ENCODE measurements at regions not wholly inside any gene's neighbourhood (a gene's known extent, or its start where the extent isn't known, plus 50 kb on each side); places are given as distances from the start of the nearest gene placed in this dataset.

DNA sequence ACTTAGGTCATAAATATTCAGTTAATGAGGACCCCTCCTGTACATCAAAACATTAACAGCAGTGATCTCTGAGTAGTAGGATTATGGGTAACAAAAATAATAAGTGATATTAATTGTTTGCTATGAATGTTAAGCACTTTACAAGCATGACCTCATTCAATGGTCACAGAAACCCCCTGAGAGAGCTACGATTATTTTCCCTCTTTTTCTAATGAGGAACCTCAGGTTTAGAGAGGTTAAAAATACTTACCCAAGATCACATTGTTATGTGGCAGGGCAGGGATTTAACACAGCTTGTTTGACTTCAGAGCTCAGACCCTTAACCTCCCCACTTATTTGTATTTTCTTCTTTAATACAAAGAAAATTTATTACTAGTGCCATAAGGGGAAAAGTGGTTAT is 228.2 kb downstream of the TBL1XR1 start:
- intact Hi-C loops (cut with micrococcal nuclease): no loop called here
- H3K9me3 Mint-ChIP-seq: no peaks in the 10 kb centered on the region
- H3K4me1 Mint-ChIP-seq (ENCODE audit: low read depth): peaks cover 8% of the 10 kb centered on the region
- H3K4me3 Mint-ChIP-seq: no peak overlapping the region
- H3K36me3 Mint-ChIP-seq (ENCODE audit: low read depth): no peaks in the 10 kb centered on the region
- peaks cover 3% of the 10 kb centered on the region for H3K27me3 Mint-ChIP-seq (ENCODE audit: insufficient read depth)
- no peak for DNase-seq (ENCODE audit: low spot score)
- no peak overlapping the region for H3K27ac Mint-ChIP-seq

GRCh38 chr3:176968631-176969030 is 228.7 kb downstream of the TBL1XR1 start:
- Mint-ChIP-seq H3K27ac (no peak overlapping the region), H3K9me3 (no peaks in the 10 kb centered on the region), H3K36me3 (ENCODE audit: low read depth) (no peaks in the 10 kb centered on the region), H3K27me3 (ENCODE audit: insufficient read depth) (peaks cover 3% of the 10 kb centered on the region), H3K4me3 (no peak overlapping the region), H3K4me1 (ENCODE audit: low read depth) (peaks cover 8% of the 10 kb centered on the region)
- intact Hi-C loops (cut with micrococcal nuclease): no loop called here
- DNase-seq (ENCODE audit: low spot score): no peak

DNA sequence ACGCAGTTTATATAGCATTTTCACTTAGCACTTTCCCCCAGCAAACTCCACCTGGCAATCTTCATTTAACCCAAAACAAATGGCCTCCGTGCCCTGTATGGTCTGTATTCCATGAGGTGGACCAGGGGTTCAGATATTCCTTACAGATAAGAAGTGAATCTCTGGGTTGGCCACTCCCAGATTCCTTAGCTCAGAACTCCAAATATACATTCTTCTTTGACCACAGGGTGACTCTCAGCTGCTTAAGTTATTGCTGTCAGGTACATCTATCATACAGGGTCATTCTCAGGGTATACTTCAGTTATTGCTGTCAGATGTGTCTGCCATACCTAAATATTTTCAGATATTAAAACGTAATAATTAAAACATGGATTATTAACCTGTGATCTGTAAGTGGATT is 229.8 kb downstream of the TBL1XR1 start:
- peaks cover 8% of the 10 kb centered on the region for H3K4me1 Mint-ChIP-seq (ENCODE audit: low read depth)
- no peaks in the 10 kb centered on the region for H3K36me3 Mint-ChIP-seq (ENCODE audit: low read depth)
- no peak for DNase-seq (ENCODE audit: low spot score)
- no peak overlapping the region for H3K4me3 Mint-ChIP-seq
- intact Hi-C loops (cut with micrococcal nuclease): no loop called here
- no peaks in the 10 kb centered on the region for H3K9me3 Mint-ChIP-seq
- H3K27ac Mint-ChIP-seq: no peak overlapping the region
- H3K27me3 Mint-ChIP-seq (ENCODE audit: insufficient read depth): peaks cover 9% of the 10 kb centered on the region

- no peaks in the 10 kb centered on the region for H3K36me3 Mint-ChIP-seq (ENCODE audit: low read depth)
- intact Hi-C loops (cut with micrococcal nuclease): no loop called here
- no peak for DNase-seq (ENCODE audit: low spot score)
- H3K27ac Mint-ChIP-seq: no peak overlapping the region
- no peaks in the 10 kb centered on the region for H3K4me1 Mint-ChIP-seq (ENCODE audit: low read depth)
- H3K9me3 Mint-ChIP-seq: no peaks in the 10 kb centered on the region
- H3K27me3 Mint-ChIP-seq (ENCODE audit: insufficient read depth): peaks cover 12% of the 10 kb centered on the region
- H3K4me3 Mint-ChIP-seq: no peak overlapping the region
These were observed 232.6 kb downstream of the TBL1XR1 start for GRCh38 chr3:176964661-176965060.

- DNase-seq (ENCODE audit: low spot score): no peak
- no peaks in the 10 kb centered on the region for H3K36me3 Mint-ChIP-seq (ENCODE audit: low read depth)
- no peaks in the 10 kb centered on the region for H3K9me3 Mint-ChIP-seq
- intact Hi-C loops (cut with micrococcal nuclease): no loop called here
- no peaks in the 10 kb centered on the region for H3K4me1 Mint-ChIP-seq (ENCODE audit: low read depth)
- no peak overlapping the region for H3K27ac Mint-ChIP-seq
- peaks cover 14% of the 10 kb centered on the region for H3K27me3 Mint-ChIP-seq (ENCODE audit: insufficient read depth)
- H3K4me3 Mint-ChIP-seq: no peak overlapping the region
These were observed 235.4 kb downstream of the TBL1XR1 start for GRCh38 chr3:176961916-176962315.

DNA sequence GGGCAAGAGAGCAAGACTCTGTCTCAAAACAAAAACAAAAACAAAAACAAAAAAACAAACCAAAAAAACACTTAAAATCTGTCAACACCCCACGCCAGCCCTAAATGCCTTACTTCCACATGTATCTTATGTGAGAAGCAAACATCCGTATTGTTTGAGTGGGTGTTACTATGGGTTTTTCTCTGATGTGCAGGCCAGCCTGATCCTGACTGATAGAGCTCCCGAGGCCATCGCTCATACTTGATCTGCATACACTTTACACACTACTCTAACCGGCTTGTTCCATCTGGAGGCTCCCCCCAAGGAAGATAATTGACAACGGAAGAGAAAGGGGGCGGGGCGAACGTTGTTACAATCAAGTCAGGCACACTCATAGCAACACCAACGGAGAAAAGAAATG is 237.4 kb downstream of the TBL1XR1 start:
- Mint-ChIP-seq H3K36me3 (ENCODE audit: low read depth) (no peaks in the 10 kb centered on the region), H3K27ac (no peak overlapping the region), H3K9me3 (no peaks in the 10 kb centered on the region), H3K27me3 (ENCODE audit: insufficient read depth) (peaks cover 13% of the 10 kb centered on the region), H3K4me1 (ENCODE audit: low read depth) (no peaks in the 10 kb centered on the region), H3K4me3 (no peak overlapping the region)
- DNase-seq (ENCODE audit: low spot score): no peak
- intact Hi-C loops (cut with micrococcal nuclease): no loop called here

DNA sequence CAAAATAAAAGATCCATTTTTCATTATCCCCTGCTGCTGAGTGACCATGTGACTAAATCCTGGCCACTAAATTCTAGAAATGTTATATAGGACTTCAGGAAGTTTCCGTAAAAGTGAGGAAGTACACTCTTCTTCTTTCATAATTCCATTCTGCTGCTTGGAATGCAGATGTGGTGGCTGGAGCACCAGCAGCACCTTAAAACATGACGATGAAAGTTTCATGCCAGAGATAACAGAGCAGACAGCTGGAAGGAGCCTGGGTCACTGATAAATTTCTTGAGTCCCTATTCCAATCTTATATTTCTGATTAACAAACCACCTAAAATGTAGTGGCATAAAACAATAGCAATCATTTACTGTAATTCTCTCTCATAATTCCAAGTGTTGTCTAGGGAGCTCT is 238.7 kb downstream of the TBL1XR1 start:
- DNase-seq (ENCODE audit: low spot score): no peak

GRCh38 chr3:176954517-176954916 is 242.8 kb downstream of the TBL1XR1 start:
- Mint-ChIP-seq H3K4me3 (no peak overlapping the region), H3K27me3 (ENCODE audit: insufficient read depth) (peaks cover 4% of the 10 kb centered on the region)
- intact Hi-C loops (cut with micrococcal nuclease): no loop called here

More for the DNA sequence above, 238.7 kb downstream of the TBL1XR1 start:
- intact Hi-C loops (cut with micrococcal nuclease): no loop called here
- no peaks in the 10 kb centered on the region for H3K36me3 Mint-ChIP-seq (ENCODE audit: low read depth)
- H3K4me1 Mint-ChIP-seq (ENCODE audit: low read depth): no peaks in the 10 kb centered on the region
- no peak overlapping the region for H3K4me3 Mint-ChIP-seq
- peaks cover 12% of the 10 kb centered on the region for H3K27me3 Mint-ChIP-seq (ENCODE audit: insufficient read depth)
- no peaks in the 10 kb centered on the region for H3K9me3 Mint-ChIP-seq
- no peak overlapping the region for H3K27ac Mint-ChIP-seq

DNA sequence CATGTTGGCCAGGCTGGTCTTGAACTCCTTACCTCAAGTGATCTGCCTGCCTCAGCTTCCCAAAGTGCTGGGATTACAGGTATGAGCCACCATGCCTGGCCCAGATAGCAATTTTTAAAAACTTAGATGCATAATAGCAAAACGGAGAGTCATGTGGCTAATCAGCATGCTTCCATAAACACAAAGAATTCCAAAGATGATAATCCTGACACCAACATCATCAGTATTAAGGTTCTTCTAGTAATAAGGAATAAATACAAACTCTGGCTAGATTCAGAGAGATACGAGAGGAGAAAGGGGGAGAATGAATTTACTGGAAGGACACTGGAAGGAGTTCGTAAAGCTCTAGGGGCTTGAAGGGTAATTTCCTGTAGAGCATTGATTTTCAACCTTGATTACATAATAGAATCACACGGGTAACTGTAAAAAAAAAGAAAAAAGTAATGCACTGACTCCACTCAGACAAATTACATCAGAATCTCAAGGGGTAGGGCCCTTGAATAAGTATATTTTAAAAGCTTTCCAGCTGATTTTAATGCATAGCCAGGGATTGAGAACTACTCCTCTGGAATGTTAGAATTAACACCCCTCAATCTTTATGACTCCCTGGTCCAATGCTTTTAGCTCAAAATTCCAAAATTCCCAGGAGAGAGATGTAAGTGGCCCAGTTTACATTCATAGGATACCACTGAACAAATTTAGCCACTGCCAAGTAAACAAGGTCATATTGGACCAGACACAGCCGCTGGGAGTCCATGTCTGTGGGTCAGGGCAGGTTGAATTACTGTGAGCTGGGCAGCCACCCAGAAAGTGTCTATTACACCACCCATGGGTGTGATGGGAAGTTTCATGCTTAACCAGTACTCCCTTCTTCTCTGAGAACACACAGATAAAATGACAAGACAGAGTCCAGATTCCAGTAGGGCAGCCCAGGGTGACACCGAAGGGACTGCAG is 243.9 kb downstream of the TBL1XR1 start:
- Mint-ChIP-seq H3K36me3 (ENCODE audit: low read depth) (no peaks in the 10 kb centered on the region), H3K27me3 (ENCODE audit: insufficient read depth) (peaks cover 2% of the 10 kb centered on the region), H3K4me1 (ENCODE audit: low read depth) (no peaks in the 10 kb centered on the region)

More at GRCh38 chr3:176954517-176954916, 242.8 kb downstream of the TBL1XR1 start:
- Mint-ChIP-seq H3K27ac (no peak overlapping the region), H3K9me3 (no peaks in the 10 kb centered on the region), H3K36me3 (ENCODE audit: low read depth) (no peaks in the 10 kb centered on the region), H3K4me1 (ENCODE audit: low read depth) (no peaks in the 10 kb centered on the region)
- DNase-seq (ENCODE audit: low spot score): no peak

DNA sequence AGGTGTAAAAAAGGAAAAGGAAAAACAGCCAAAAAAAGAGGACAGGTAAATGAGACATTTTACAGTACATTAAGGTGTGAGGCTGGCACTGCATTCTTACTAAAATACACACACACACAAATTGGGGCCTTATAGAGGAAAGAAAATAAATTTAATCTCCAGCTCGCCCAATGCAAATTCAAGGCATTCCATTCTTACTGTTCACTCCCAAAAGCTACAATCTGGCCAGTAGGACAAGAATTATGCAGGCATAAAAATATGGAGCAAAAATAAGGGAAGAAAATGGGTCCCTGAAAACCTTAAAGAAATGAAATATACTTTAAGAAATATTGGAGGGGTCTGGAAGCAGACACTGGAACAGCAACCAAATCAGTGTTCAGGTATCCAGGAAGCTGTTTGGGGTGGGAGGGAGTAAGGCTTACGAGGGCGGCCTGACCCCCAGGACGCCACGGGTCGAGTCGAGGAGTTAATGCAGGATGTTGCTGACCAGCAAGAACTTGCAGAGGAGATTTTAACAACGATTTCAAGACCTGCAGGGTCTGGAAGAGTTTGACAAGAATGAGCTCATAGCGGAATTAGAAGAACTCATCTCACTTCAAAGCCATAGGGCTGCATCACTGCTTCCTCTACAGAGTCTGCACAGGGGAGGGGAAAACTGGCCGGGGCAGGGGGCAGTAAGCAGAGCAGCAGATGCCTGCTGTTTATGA is 245.5 kb downstream of the TBL1XR1 start:
- Mint-ChIP-seq H3K4me3 (no peak overlapping the region), H3K4me1 (ENCODE audit: low read depth) (no peaks in the 10 kb centered on the region), H3K27me3 (ENCODE audit: insufficient read depth) (peaks cover 2% of the 10 kb centered on the region), H3K27ac (no peak overlapping the region), H3K9me3 (no peaks in the 10 kb centered on the region), H3K36me3 (ENCODE audit: low read depth) (no peaks in the 10 kb centered on the region)
- DNase-seq (ENCODE audit: low spot score): no peak
- intact Hi-C loops (cut with micrococcal nuclease): no loop called here

More for the DNA sequence above, 243.9 kb downstream of the TBL1XR1 start:
- no peaks in the 10 kb centered on the region for H3K9me3 Mint-ChIP-seq
- H3K27ac Mint-ChIP-seq: no peak overlapping the region
- no peak overlapping the region for H3K4me3 Mint-ChIP-seq
- DNase-seq (ENCODE audit: low spot score): no peak
- intact Hi-C loops (cut with micrococcal nuclease): no loop called here

GRCh38 chr3:176951144-176951543 is 246.1 kb downstream of the TBL1XR1 start:
- no peak for DNase-seq (ENCODE audit: low spot score)
- Mint-ChIP-seq H3K4me3 (no peak overlapping the region), H3K9me3 (no peaks in the 10 kb centered on the region), H3K27ac (no peak overlapping the region), H3K27me3 (ENCODE audit: insufficient read depth) (no peaks in the 10 kb centered on the region), H3K4me1 (ENCODE audit: low read depth) (no peaks in the 10 kb centered on the region), H3K36me3 (ENCODE audit: low read depth) (no peaks in the 10 kb centered on the region)
- intact Hi-C loops (cut with micrococcal nuclease): no loop called here

- DNase-seq (ENCODE audit: low spot score): no peak
- no peak overlapping the region for H3K4me3 Mint-ChIP-seq
- no peak overlapping the region for H3K27ac Mint-ChIP-seq
- H3K4me1 Mint-ChIP-seq (ENCODE audit: low read depth): no peaks in the 10 kb centered on the region
- H3K27me3 Mint-ChIP-seq (ENCODE audit: insufficient read depth): no peaks in the 10 kb centered on the region
- no peaks in the 10 kb centered on the region for H3K9me3 Mint-ChIP-seq
- H3K36me3 Mint-ChIP-seq (ENCODE audit: low read depth): no peaks in the 10 kb centered on the region
- intact Hi-C loops (cut with micrococcal nuclease): no loop called here
These were observed 246.5 kb downstream of the TBL1XR1 start for GRCh38 chr3:176950743-176951142.

- intact Hi-C loops (cut with micrococcal nuclease): no loop called here
- Mint-ChIP-seq H3K9me3 (no peaks in the 10 kb centered on the region), H3K27ac (no peak overlapping the region)
These were observed 249.1 kb downstream of the TBL1XR1 start for GRCh38 chr3:176948151-176948550.

More at GRCh38 chr3:176948151-176948550, 249.1 kb downstream of the TBL1XR1 start:
- Mint-ChIP-seq H3K4me1 (ENCODE audit: low read depth) (no peaks in the 10 kb centered on the region), H3K4me3 (no peak overlapping the region), H3K27me3 (ENCODE audit: insufficient read depth) (peaks cover 3% of the 10 kb centered on the region), H3K36me3 (ENCODE audit: low read depth) (no peaks in the 10 kb centered on the region)
- no peak for DNase-seq (ENCODE audit: low spot score)

All from activated T-helper 1 cell treated with anti-CD3 and anti-CD28 coated beads, Interleukin-12 subunit alpha, Interleukin-12 subunit beta, Interleukin-2, Interleukin-4 antibody, amounts not matched to agents 30 ng/mL and 10 ng/mL and 1 ng/mL, durations not matched to agents 14 hours and 24 hours and 36 hours (primary cell).